IMR-90 (cell line): ENCODE measurements at regions not wholly inside any gene's neighbourhood (a gene's known extent, or its start where the extent isn't known, plus 50 kb on each side); places are given as distances from the start of the nearest gene placed in this dataset.

Experiments used
- ATAC-seq: fragments of 200-7000 bp; cut with Tn5 transposase; 2 replicates; pipeline ENCODE4 v1.9.1; 2020; ENCODE audit warnings: low read depth, mild to moderate bottlenecking, moderate library complexity
- BruUV-seq: library from RNA; stranded (reverse); fragments of 400-500 nt; replicated peaks from 2 replicates; lab custom pipeline; 2021; lab: Mats Ljungman, UMichigan
- CTCF ChIA-PET: fragments of 300-600 bp; formaldehyde crosslinking; extraction: SDS; loops from one replicate; lab custom pipeline; 2021; ENCODE audit warnings: antibody characterized with exemption; lab: Yijun Ruan, JAX
- POLR2A ChIA-PET: fragments of 300-600 bp; sonication (Branson Sonifier 250); formaldehyde crosslinking; loops from one replicate; lab custom pipeline; 2022; ENCODE audit warnings: antibody characterized with exemption; ENCODE audit not compliant: unreplicated experiment; lab: Charles Lee
- DNase-seq: peaks from one replicate; pipeline ENCODE4 v3.0.0; 2013
- H2AFZ ChIP-seq: replicated peaks from 2 replicates; pipeline ENCODE3; 2013; ENCODE audit warnings: low read length, mild to moderate bottlenecking; ENCODE audit not compliant: poor library complexity
- H2AK5ac ChIP-seq: 2 replicates; pipeline ENCODE4 v1.6.1; 2013; ENCODE audit warnings: low read depth, low read length, inconsistent platforms
- H2AK9ac ChIP-seq: replicated peaks from 2 replicates; pipeline ENCODE3; 2013; ENCODE audit warnings: mild to moderate bottlenecking, low read depth, low read length, moderate library complexity; ENCODE audit not compliant: poor library complexity
- H2BK120ac ChIP-seq: 2 replicates; pipeline ENCODE4 v1.6.1; 2013; ENCODE audit warnings: low read depth, low read length, inconsistent platforms
- H2BK15ac ChIP-seq: 3 replicates; pipeline ENCODE4 v1.6.1; 2013; ENCODE audit warnings: low read depth, low read length, inconsistent platforms
- H2BK20ac ChIP-seq: 2 replicates; pipeline ENCODE4 v1.6.1; 2013; ENCODE audit warnings: low read depth, mild to moderate bottlenecking, inconsistent platforms, low read length, moderate library complexity
- H2BK5ac ChIP-seq: 2 replicates; pipeline ENCODE4 v1.6.1; 2013; ENCODE audit warnings: mild to moderate bottlenecking, low read depth, low read length, inconsistent platforms; ENCODE audit not compliant: poor library complexity, severe bottlenecking
- H3K14ac ChIP-seq: replicated peaks from 2 replicates; pipeline ENCODE4 v1.6.1; 2013; ENCODE audit warnings: low read depth, low read length, inconsistent platforms
- H3K18ac ChIP-seq: 2 replicates; pipeline ENCODE4 v1.6.1; 2013; ENCODE audit warnings: low read depth, low read length, control low read depth
- H3K23ac ChIP-seq: 2 replicates; pipeline ENCODE4 v1.6.1; 2013; ENCODE audit warnings: low read depth, low read length, inconsistent platforms
- H3K27ac ChIP-seq: 2 replicates; pipeline ENCODE4 v1.5.1; 2013; ENCODE audit warnings: mild to moderate bottlenecking, control low read depth, low read length; ENCODE audit not compliant: insufficient read depth
- H3K27me3 ChIP-seq: 2 replicates; pipeline ENCODE4 v1.6.1; 2013; ENCODE audit warnings: low read length; ENCODE audit not compliant: control insufficient read depth, insufficient read depth
- H3K36me3 ChIP-seq: 2 replicates; pipeline ENCODE4 v1.6.1; 2013; ENCODE audit warnings: low read length, mixed read lengths; ENCODE audit not compliant: control insufficient read depth, insufficient read depth
- H3K4ac ChIP-seq: 2 replicates; pipeline ENCODE4 v1.6.1; 2013; ENCODE audit warnings: low read depth, low read length, inconsistent platforms
- H3K4me1 ChIP-seq: 2 replicates; pipeline ENCODE4 v1.6.1; 2013; ENCODE audit warnings: low read length, mixed read lengths; ENCODE audit not compliant: control insufficient read depth, insufficient read depth
- H3K4me2 ChIP-seq: 2 replicates; pipeline ENCODE4 v1.6.1; 2013; ENCODE audit warnings: low read depth, mild to moderate bottlenecking, control low read depth, low read length, moderate library complexity
- H3K4me3 ChIP-seq: 2 replicates; pipeline ENCODE4 v1.5.1; 2013; ENCODE audit warnings: low read depth, mild to moderate bottlenecking, control low read depth, low read length, moderate library complexity; ENCODE audit not compliant: insufficient read depth
- H3K56ac ChIP-seq: 2 replicates; pipeline ENCODE4 v1.6.1; 2013; ENCODE audit warnings: low read length, inconsistent platforms; ENCODE audit not compliant: insufficient read depth; ENCODE audit errors: extremely low read depth
- H3K79me1 ChIP-seq, 2 experiments: 2 replicates each; pipeline ENCODE4 v1.6.1; 2013; ENCODE audit warnings: low read length in 2 of 2, inconsistent platforms in 1 of 2, low read depth in 1 of 2
- H3K9ac ChIP-seq: 2 replicates; pipeline ENCODE4 v1.6.1; 2013; ENCODE audit warnings: low read depth, low read length, control low read depth
- H3K9me1 ChIP-seq: 2 replicates; pipeline ENCODE4 v1.6.1; 2013; ENCODE audit warnings: low read length, inconsistent platforms; ENCODE audit not compliant: insufficient read depth
- H3K9me3 ChIP-seq: 2 replicates; pipeline ENCODE4 v1.6.1; 2013; ENCODE audit warnings: low read length; ENCODE audit not compliant: control insufficient read depth, insufficient read depth
- H4K20me1 ChIP-seq: 2 replicates; pipeline ENCODE4 v1.6.1; 2013; ENCODE audit warnings: low read length, inconsistent platforms; ENCODE audit not compliant: insufficient read depth
- H4K5ac ChIP-seq: 2 replicates; pipeline ENCODE4 v1.6.1; 2013; ENCODE audit warnings: mild to moderate bottlenecking, low read depth, low read length, control low read depth
- H4K8ac ChIP-seq, 2 experiments: 2 replicates each; pipeline ENCODE4 v1.6.1; 2013; ENCODE audit warnings: low read depth in 2 of 2, low read length in 2 of 2, control low read depth in 1 of 2, inconsistent platforms in 1 of 2
- H4K91ac ChIP-seq: 2 replicates; pipeline ENCODE4 v1.6.1; 2013; ENCODE audit warnings: low read depth, low read length, inconsistent platforms; ENCODE audit not compliant: insufficient read depth
- BHLHE40 ChIP-seq: fragments of 150-350 bp; IDR thresholded peaks from 2 replicates; pipeline ENCODE4 v1.6.1; 2016; ENCODE audit warnings: mild to moderate bottlenecking, low read depth, low read length
- CEBPB ChIP-seq: IDR thresholded peaks from 2 replicates; pipeline ENCODE4 v1.6.1; 2012; ENCODE audit warnings: low read depth, low read length, improper control_type of control experiment
- CHD1 ChIP-seq: IDR thresholded peaks from 2 replicates; pipeline ENCODE4 v1.6.1; 2012; ENCODE audit warnings: low read depth, low read length, improper control_type of control experiment
- CTCF ChIP-seq: conservative IDR thresholded peaks from 2 replicates; pipeline ENCODE4 v1.5.1; 2012; ENCODE audit warnings: mild to moderate bottlenecking, low read depth, low read length, improper control_type of control experiment
- ELK1 ChIP-seq: fragments of 150-350 bp; IDR thresholded peaks from 2 replicates; pipeline ENCODE4 v1.6.1; 2016; ENCODE audit warnings: low read depth, mild to moderate bottlenecking, low read length, moderate library complexity, borderline replicate concordance
- FOS ChIP-seq: fragments of 150-350 bp; IDR thresholded peaks from 2 replicates; pipeline ENCODE4 v1.6.1; 2016; ENCODE audit warnings: low read depth, low read length
- MAFK ChIP-seq: IDR thresholded peaks from 2 replicates; pipeline ENCODE4 v1.6.1; 2012; ENCODE audit warnings: low read depth, low read length, improper control_type of control experiment
- MAZ ChIP-seq: IDR thresholded peaks from 2 replicates; pipeline ENCODE4 v1.6.1; 2012; ENCODE audit warnings: low read depth, mild to moderate bottlenecking, low read length, improper control_type of control experiment, moderate library complexity, borderline replicate concordance
- MXI1 ChIP-seq: IDR thresholded peaks from 2 replicates; pipeline ENCODE4 v1.6.1; 2012; ENCODE audit warnings: low read depth, mild to moderate bottlenecking, low read length, moderate library complexity, borderline replicate concordance
- POLR2A ChIP-seq: IDR thresholded peaks from 2 replicates; pipeline ENCODE4 v1.6.1; 2012; ENCODE audit warnings: mild to moderate bottlenecking, low read depth, low read length
- RAD21 ChIP-seq: IDR thresholded peaks from 2 replicates; pipeline ENCODE4 v1.6.1; 2012; ENCODE audit warnings: low read length, improper control_type of control experiment
- RCOR1 ChIP-seq: IDR thresholded peaks from 2 replicates; pipeline ENCODE4 v1.6.1; 2012; ENCODE audit warnings: mild to moderate bottlenecking, low read length, improper control_type of control experiment; ENCODE audit not compliant: insufficient replicate concordance
- WGBS, 2 experiments: methylation state at CpG; one replicate each; pipeline versions ENCODE4 v1.1.5 to v1.1.7; 2013; ENCODE audit warnings: missing lambda C conversion rate in 2 of 2; ENCODE audit not compliant: insufficient read length in 1 of 2; ENCODE audit errors: extremely low coverage in 2 of 2; 5-methylcytosine and 5-hydroxymethylcytosine counted together
- dilution Hi-C: fragments of 300-500 bp; cut with HindIII; formaldehyde crosslinking; loops from one replicate; pipeline ENCODE4 v1.14.3; 2018; ENCODE audit warnings: low sequenced_read_pairs; ENCODE audit not compliant: unreplicated experiment
- in situ Hi-C: fragments of 300-500 bp; cut with MboI; formaldehyde crosslinking; loops from 3 replicates; pipeline ENCODE4 v1.14.3; 2019; ENCODE audit warnings: low sequenced_read_pairs, inconsistent platforms, mixed read lengths
- intact Hi-C: fragments of 100-400 bp; cut with micrococcal nuclease; formaldehyde crosslinking; loops from 2 replicates; pipeline ENCODE4 v1.10.0; 2022

- in situ Hi-C loops (loop anchor here (10.0 kb wide), 1 partner anchor 474 kb away; no protein-coding TSS in a partner anchor), dilution Hi-C loops (no loop called here), intact Hi-C loops (no loop called here)
- H4K20me1 ChIP-seq = no peaks in the 10 kb centered on the region
- no TSS peak for BruUV-seq
- H3K4me2 ChIP-seq = no peak overlapping the region
- H4K91ac ChIP-seq = no peak overlapping the region
- H2BK5ac ChIP-seq = no peak overlapping the region
- no peak overlapping the region for H4K5ac ChIP-seq
- H3K9ac ChIP-seq = no peak overlapping the region
- H3K23ac ChIP-seq = no peak overlapping the region
- no peak overlapping the region for H3K18ac ChIP-seq
- H3K27ac ChIP-seq = no peak overlapping the region
- H3K79me1 ChIP-seq = no peaks in the 10 kb centered on the region
- no peaks in the 10 kb centered on the region for H3K9me1 ChIP-seq
- H2BK20ac ChIP-seq = no peak overlapping the region
- H3K27me3 ChIP-seq = no peaks in the 10 kb centered on the region; the same call in 1 of the 2 replicates
- no peak for ATAC-seq
- WGBS, 2 experiments = 72% methylated on average over 5 of the region's 6 CpGs; no CpG with 5 or more reads in 1 of the 2 experiments
- TF ChIP-seq FOS (no peak), POLR2A (no peak), MAFK (no peak), BHLHE40 (no peak), RAD21 (no peak), CEBPB (no peak), MXI1 (no peak), CTCF (no peak), CHD1 (no peak), RCOR1 (no peak), MAZ (no peak), ELK1 (no peak)
- no peak overlapping the region for H2BK15ac ChIP-seq
- ChIA-PET CTCF (no interaction called here), POLR2A (no interaction called here)
- no peak overlapping the region for H3K4ac ChIP-seq
- H3K4me1 ChIP-seq = no peaks in the 10 kb centered on the region
- H2BK120ac ChIP-seq = no peak overlapping the region
- no peak overlapping the region for H3K56ac ChIP-seq
- H3K9me3 ChIP-seq = no peaks in the 10 kb centered on the region
- no peaks in the 10 kb centered on the region for H3K36me3 ChIP-seq
- DNase-seq = no peak
- H4K8ac ChIP-seq = no peak overlapping the region
- H2AFZ ChIP-seq = no peak overlapping the region
- H2AK9ac ChIP-seq = no peak overlapping the region
- H3K4me3 ChIP-seq = no peak overlapping the region
- no peak overlapping the region for H2AK5ac ChIP-seq
- no peak overlapping the region for H3K14ac ChIP-seq
These were observed 562.1 kb downstream of the BUD13 start for GRCh38 chr11:116210663-116211062.
